H9 (cell line): ENCODE measurements at regions not wholly inside any gene's neighbourhood (a gene's known extent, or its start where the extent isn't known, plus 50 kb on each side); places are given as distances from the start of the nearest gene placed in this dataset.

ENCODE experiments used
- DNase-seq: peaks from one replicate; pipeline ENCODE4 v3.0.0-alpha.2; 2017
- H2AFZ ChIP-seq: one replicate; pipeline ENCODE4 v1.6.1; 2013; ENCODE audit warnings: mild to moderate bottlenecking, low read length, control low read depth, moderate library complexity
- H2AK5ac ChIP-seq: 2 replicates; pipeline ENCODE4 v1.6.1; 2013; ENCODE audit warnings: low read length, control low read depth, mixed read lengths; ENCODE audit not compliant: insufficient read length
- H2BK120ac ChIP-seq: one replicate; pipeline ENCODE4 v1.6.1; 2013; ENCODE audit warnings: low read depth, mild to moderate bottlenecking, low read length, control low read depth, inconsistent platforms; ENCODE audit not compliant: poor library complexity, severe bottlenecking
- H2BK12ac ChIP-seq: 2 replicates; pipeline ENCODE4 v1.6.1; 2013; ENCODE audit warnings: low read length, control low read depth, mixed read lengths, low read depth; ENCODE audit not compliant: insufficient read length
- H2BK15ac ChIP-seq: 2 replicates; pipeline ENCODE4 v1.6.1; 2013; ENCODE audit warnings: low read depth, low read length, control low read depth
- H2BK20ac ChIP-seq: one replicate; pipeline ENCODE4 v1.6.1; 2013; ENCODE audit warnings: low read depth, mild to moderate bottlenecking, low read length, control low read depth, inconsistent platforms; ENCODE audit not compliant: poor library complexity, severe bottlenecking
- H2BK5ac ChIP-seq: 2 replicates; pipeline ENCODE4 v1.6.1; 2013; ENCODE audit warnings: low read length, control low read depth, mixed read lengths; ENCODE audit not compliant: insufficient read length
- H3K14ac ChIP-seq: 2 replicates; pipeline ENCODE4 v1.6.1; 2013; ENCODE audit warnings: low read length, control low read depth; ENCODE audit not compliant: insufficient read depth
- H3K18ac ChIP-seq: 2 replicates; pipeline ENCODE4 v1.6.1; 2013; ENCODE audit warnings: low read depth, mild to moderate bottlenecking, mixed read lengths, low read length, control low read depth; ENCODE audit not compliant: insufficient read length
- H3K23ac ChIP-seq: 2 replicates; pipeline ENCODE4 v1.6.1; 2013; ENCODE audit warnings: low read length, control low read depth, mixed read lengths, low read depth; ENCODE audit not compliant: insufficient read length
- H3K23me2 ChIP-seq: 2 replicates; pipeline ENCODE4 v1.6.1; 2013; ENCODE audit warnings: low read depth, mild to moderate bottlenecking, mixed read lengths, low read length, control low read depth; ENCODE audit not compliant: insufficient read length, poor library complexity, severe bottlenecking
- H3K27ac ChIP-seq: 2 replicates; pipeline ENCODE4 v1.5.1; 2013; ENCODE audit warnings: low read length, control low read depth, mixed read lengths, low read depth; ENCODE audit not compliant: insufficient read length
- H3K27me3 ChIP-seq: 2 replicates; pipeline ENCODE4 v1.6.1; 2013; ENCODE audit warnings: low read length, control low read depth, inconsistent platforms; ENCODE audit not compliant: insufficient read depth
- H3K4ac ChIP-seq: 2 replicates; pipeline ENCODE4 v1.6.1; 2013; ENCODE audit warnings: low read depth, mild to moderate bottlenecking, control low read depth, inconsistent platforms, low read length, moderate library complexity
- H3K4me1 ChIP-seq: 2 replicates; pipeline ENCODE4 v1.6.1; 2013; ENCODE audit warnings: low read length, control low read depth, inconsistent platforms; ENCODE audit not compliant: insufficient read depth
- H3K4me2 ChIP-seq: 2 replicates; pipeline ENCODE4 v1.6.1; 2013; ENCODE audit warnings: low read length, control low read depth, mixed read lengths; ENCODE audit not compliant: insufficient read length, insufficient read depth
- H3K56ac ChIP-seq: 2 replicates; pipeline ENCODE4 v1.6.1; 2013; ENCODE audit warnings: low read depth, mild to moderate bottlenecking, mixed read lengths, low read length, control low read depth; ENCODE audit not compliant: insufficient read length
- H3K79me1 ChIP-seq: 2 replicates; pipeline ENCODE4 v1.6.1; 2013; ENCODE audit warnings: low read depth, mild to moderate bottlenecking, moderate library complexity, low read length, control low read depth, inconsistent platforms; ENCODE audit not compliant: insufficient read depth, poor library complexity, severe bottlenecking
- H3K79me2 ChIP-seq: 2 replicates; pipeline ENCODE4 v1.6.1; 2013; ENCODE audit warnings: low read length, control low read depth, inconsistent platforms; ENCODE audit not compliant: insufficient read depth
- H3K9ac ChIP-seq: 2 replicates; pipeline ENCODE4 v1.6.1; 2013; ENCODE audit warnings: low read length, control low read depth, mixed read lengths; ENCODE audit not compliant: insufficient read length; ENCODE audit errors: extremely low read depth
- H3K9me3 ChIP-seq: one replicate; pipeline ENCODE4 v1.6.1; 2013; ENCODE audit warnings: low read depth, low read length, inconsistent platforms; ENCODE audit not compliant: control insufficient read depth
- H3T11ph ChIP-seq: one replicate; pipeline ENCODE4 v1.6.1; 2013; ENCODE audit warnings: mild to moderate bottlenecking, low read length, control low read depth, inconsistent platforms
- H4K20me1 ChIP-seq: one replicate; pipeline ENCODE4 v1.6.1; 2013; ENCODE audit not compliant: control insufficient read depth, insufficient read length, insufficient read depth
- H4K5ac ChIP-seq: 2 replicates; pipeline ENCODE4 v1.6.1; 2013; ENCODE audit warnings: low read depth, mild to moderate bottlenecking, mixed read lengths, low read length, control low read depth; ENCODE audit not compliant: insufficient read length
- H4K8ac ChIP-seq: replicated peaks from 2 replicates; pipeline ENCODE4 v1.6.1; 2013; ENCODE audit warnings: low read length, control low read depth, mixed read lengths, low read depth; ENCODE audit not compliant: insufficient read length
- H4K91ac ChIP-seq: 2 replicates; pipeline ENCODE4 v1.6.1; 2013; ENCODE audit warnings: low read depth, mild to moderate bottlenecking, moderate library complexity, mixed read lengths, low read length, control low read depth; ENCODE audit not compliant: insufficient read length
- H3K27ac Mint-ChIP-seq, 3 experiments: 2 replicates in 2 of 3; 3 replicates in 1 of 3; pipeline ENCODE4 v1.8.0; 2020 to 2021; ENCODE audit warnings: mixed read lengths in 3 of 3, mild to moderate bottlenecking in 1 of 3, moderate library complexity in 1 of 3
- H3K27me3 Mint-ChIP-seq: 2 replicates; pipeline ENCODE4 v1.8.0; 2021; ENCODE audit warnings: low read depth, mild to moderate bottlenecking, moderate library complexity, mixed read lengths
- H3K36me3 Mint-ChIP-seq, 3 experiments: 2 replicates in 2 of 3; 3 replicates in 1 of 3; pipeline ENCODE4 v1.8.0; 2020 to 2021; ENCODE audit warnings: low read depth in 3 of 3, mixed read lengths in 3 of 3; ENCODE audit not compliant: insufficient read depth in 1 of 3
- H3K4me1 Mint-ChIP-seq, 2 experiments: 2 replicates each; pipeline ENCODE4 v1.8.0; 2020; ENCODE audit warnings: mixed read lengths in 2 of 2
- H3K4me3 Mint-ChIP-seq, 2 experiments: 2 replicates in 1 of 2; 3 replicates in 1 of 2; pipeline ENCODE4 v1.8.0; 2020 to 2021; ENCODE audit warnings: mild to moderate bottlenecking in 2 of 2, mixed read lengths in 2 of 2, moderate library complexity in 1 of 2
- H3K9me3 Mint-ChIP-seq, 2 experiments: 2 replicates in 1 of 2; 3 replicates in 1 of 2; pipeline ENCODE4 v1.8.0; 2020; ENCODE audit warnings: mild to moderate bottlenecking in 2 of 2, mixed read lengths in 2 of 2, moderate library complexity in 1 of 2
- WGBS: extraction: QIAGEN DNeasy Blood & Tissue Kit; methylation state at CpG from one replicate; pipeline ENCODE4 v1.1.7; 2013; ENCODE audit warnings: missing lambda C conversion rate, low lambda C conversion rate, mixed read lengths; ENCODE audit not compliant: insufficient read length; ENCODE audit errors: extremely low coverage; 5-methylcytosine and 5-hydroxymethylcytosine counted together
- TF ChIP-seq, protein P1 (sequence below): fragments of 200-600 bp; sonication (generic); conservative IDR thresholded peaks from 3 replicates; pipeline ENCODE4 v1.8.0; 2021; ENCODE audit warnings: antibody characterized with exemption, mild to moderate bottlenecking

DNA sequence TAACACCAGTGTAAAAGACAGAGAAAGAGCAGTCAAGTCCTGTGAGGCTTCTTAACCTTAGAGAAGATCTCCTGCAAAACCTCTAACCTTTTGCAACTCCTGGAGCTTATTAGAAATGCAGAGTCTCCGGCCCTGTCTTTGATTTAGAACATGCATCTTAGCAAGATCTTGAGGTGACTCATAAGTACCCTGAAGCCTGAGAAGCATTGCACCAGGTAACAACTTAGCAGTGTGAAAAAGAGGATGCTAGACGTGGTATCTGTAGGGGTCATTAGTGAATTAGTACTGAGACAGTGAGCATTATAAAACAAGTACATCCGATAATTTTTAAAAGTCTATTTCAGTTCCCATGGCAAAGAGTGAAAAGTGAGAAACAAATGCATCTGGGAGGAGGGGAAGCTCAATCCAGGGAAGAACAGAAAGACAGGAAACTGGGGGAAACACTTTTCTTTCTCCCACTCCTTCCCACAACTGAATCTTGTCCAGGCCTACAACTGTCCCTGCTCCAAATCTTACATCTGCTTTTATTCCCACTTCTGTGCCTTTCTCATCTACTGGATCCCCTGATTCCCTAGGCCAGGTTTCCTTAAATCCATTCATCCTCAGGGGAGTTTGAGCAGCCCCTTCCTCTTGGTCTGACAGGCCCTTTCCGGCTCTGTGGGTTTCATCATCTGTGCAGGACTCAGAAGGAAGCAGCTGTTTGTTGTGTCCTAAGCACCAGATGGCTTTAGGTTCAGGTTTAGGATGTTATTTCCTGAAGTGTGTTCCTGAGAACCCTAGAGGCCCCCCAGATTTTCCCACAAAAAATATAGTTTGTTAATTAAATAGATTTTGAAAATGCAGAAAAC lies 128.1 kb upstream of the IL12A start:
- no peak overlapping the region for H3K9ac ChIP-seq
- H4K20me1 ChIP-seq, result no peaks in the 10 kb centered on the region
- H3K14ac ChIP-seq, result no peak overlapping the region
- no peak overlapping the region for H4K8ac ChIP-seq
- H3K9me3 ChIP-seq, result no peaks in the 10 kb centered on the region
- H4K5ac ChIP-seq, result no peak overlapping the region
- H3K4me3 Mint-ChIP-seq, result no peak overlapping the region
- no peak for DNase-seq
- H3K4me1 ChIP-seq, result peaks cover 5% of the 10 kb centered on the region; the same call in 1 of the 2 replicates
- H3K4me2 ChIP-seq, result no peak overlapping the region
- H3T11ph ChIP-seq, result no peak overlapping the region
- H2AFZ ChIP-seq, result no peak overlapping the region
- no peak overlapping the region for H2BK20ac ChIP-seq
- WGBS, result no CpG with 5 or more reads among the region's 4 CpGs
- TF ChIP-seq, protein P1, sequence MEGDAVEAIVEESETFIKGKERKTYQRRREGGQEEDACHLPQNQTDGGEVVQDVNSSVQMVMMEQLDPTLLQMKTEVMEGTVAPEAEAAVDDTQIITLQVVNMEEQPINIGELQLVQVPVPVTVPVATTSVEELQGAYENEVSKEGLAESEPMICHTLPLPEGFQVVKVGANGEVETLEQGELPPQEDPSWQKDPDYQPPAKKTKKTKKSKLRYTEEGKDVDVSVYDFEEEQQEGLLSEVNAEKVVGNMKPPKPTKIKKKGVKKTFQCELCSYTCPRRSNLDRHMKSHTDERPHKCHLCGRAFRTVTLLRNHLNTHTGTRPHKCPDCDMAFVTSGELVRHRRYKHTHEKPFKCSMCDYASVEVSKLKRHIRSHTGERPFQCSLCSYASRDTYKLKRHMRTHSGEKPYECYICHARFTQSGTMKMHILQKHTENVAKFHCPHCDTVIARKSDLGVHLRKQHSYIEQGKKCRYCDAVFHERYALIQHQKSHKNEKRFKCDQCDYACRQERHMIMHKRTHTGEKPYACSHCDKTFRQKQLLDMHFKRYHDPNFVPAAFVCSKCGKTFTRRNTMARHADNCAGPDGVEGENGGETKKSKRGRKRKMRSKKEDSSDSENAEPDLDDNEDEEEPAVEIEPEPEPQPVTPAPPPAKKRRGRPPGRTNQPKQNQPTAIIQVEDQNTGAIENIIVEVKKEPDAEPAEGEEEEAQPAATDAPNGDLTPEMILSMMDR, result no peak
- H3K79me2 ChIP-seq, result no peaks in the 10 kb centered on the region
- no peak overlapping the region for H3K23ac ChIP-seq
- no peak overlapping the region for H4K91ac ChIP-seq
- H3K79me1 ChIP-seq, result no peaks in the 10 kb centered on the region
- no peaks in the 10 kb centered on the region for H3K9me3 Mint-ChIP-seq
- H3K27ac ChIP-seq, result no peak overlapping the region
- H3K27ac Mint-ChIP-seq, result peak overlapping the region; percentile 50 to 90 (median 87); a peak in 5 of 7 replicates
- no peak overlapping the region for H3K18ac ChIP-seq
- H3K23me2 ChIP-seq, result no peaks in the 10 kb centered on the region
- no peak overlapping the region for H3K56ac ChIP-seq
- H3K27me3 Mint-ChIP-seq, result no peaks in the 10 kb centered on the region
- peaks cover 22 to 31% of the 10 kb centered on the region in 2 experiments for H3K4me1 Mint-ChIP-seq
- H2BK12ac ChIP-seq, result no peak overlapping the region
- H3K27me3 ChIP-seq, result no peaks in the 10 kb centered on the region
- no peak overlapping the region for H2BK15ac ChIP-seq
- H3K4ac ChIP-seq, result no peak overlapping the region
- H3K36me3 Mint-ChIP-seq, result no peaks in the 10 kb centered on the region
- H2BK120ac ChIP-seq, result no peak overlapping the region
- H2AK5ac ChIP-seq, result no peak overlapping the region
- H2BK5ac ChIP-seq, result no peak overlapping the region
